Prostate gland (tissue), 2 donors: ENCODE measurements at regions not wholly inside any gene's neighbourhood (a gene's known extent, or its start where the extent isn't known, plus 50 kb on each side); places are given as distances from the start of the nearest gene placed in this dataset.

Experiments used
- DNase-seq: peaks from one replicate; pipeline ENCODE4 v3.0.0-alpha.2; 2019; ENCODE audit warnings: low spot score
- H3K27ac ChIP-seq, 2 donors: fragments of 200-600 bp; sonication (generic); 2 replicates each; pipeline ENCODE4 v1.5.1; 2017 to 2019
- H3K27me3 ChIP-seq: fragments of 200-600 bp; sonication (generic); replicated peaks from 2 replicates; pipeline ENCODE4 v1.5.1; 2019; ENCODE audit not compliant: insufficient read depth
- H3K36me3 ChIP-seq, 2 donors: fragments of 200-600 bp; sonication (generic); 1 replicate in 1 of 2; 2 replicates in 1 of 2; pipeline versions ENCODE4 v1.5.1 to v1.8.1; 2017 to 2019
- H3K4me1 ChIP-seq: fragments of 200-600 bp; sonication (generic); replicated peaks from 2 replicates; pipeline ENCODE4 v1.5.1; 2019
- H3K4me3 ChIP-seq, 2 donors: fragments of 200-600 bp; sonication (generic); 2 replicates each; pipeline ENCODE4 v1.5.1; 2017 to 2019
- H3K9me3 ChIP-seq: fragments of 200-600 bp; sonication (generic); 2 replicates; pipeline ENCODE4 v1.5.1; 2017
- POLR2A ChIP-seq: fragments of 450-650 bp; IDR thresholded peaks from one replicate; pipeline ENCODE4 v1.6.1; 2016; ENCODE audit warnings: antibody characterized with exemption, mild to moderate bottlenecking
- POLR2AphosphoS5 ChIP-seq: sonication (generic); formaldehyde crosslinking; IDR thresholded peaks from one replicate; pipeline ENCODE4 v1.6.1; 2017; ENCODE audit warnings: antibody characterized with exemption
- WGBS: methylation state at CpG from one replicate; pipeline ENCODE4 v1.1.5; 2018; 5-methylcytosine and 5-hydroxymethylcytosine counted together
- intact Hi-C: fragments of 100-400 bp; cut with DNase I; formaldehyde crosslinking; loops from one replicate; pipeline ENCODE4 v1.14.2; 2022
- TF ChIP-seq, protein P1 (sequence below), 4 experiments: fragments of 200-600 bp in 2 of 4; fragments of 450-650 bp in 2 of 4; sonication (generic) in 2 of 4; IDR thresholded peaks; 1 replicate in 3 of 4; 2 replicates in 1 of 4; pipeline ENCODE4 v1.5.1; 2016 to 2019; ENCODE audit warnings: antibody characterized with exemption in 4 of 4, mild to moderate bottlenecking in 2 of 4, moderate library complexity in 2 of 4

DNA sequence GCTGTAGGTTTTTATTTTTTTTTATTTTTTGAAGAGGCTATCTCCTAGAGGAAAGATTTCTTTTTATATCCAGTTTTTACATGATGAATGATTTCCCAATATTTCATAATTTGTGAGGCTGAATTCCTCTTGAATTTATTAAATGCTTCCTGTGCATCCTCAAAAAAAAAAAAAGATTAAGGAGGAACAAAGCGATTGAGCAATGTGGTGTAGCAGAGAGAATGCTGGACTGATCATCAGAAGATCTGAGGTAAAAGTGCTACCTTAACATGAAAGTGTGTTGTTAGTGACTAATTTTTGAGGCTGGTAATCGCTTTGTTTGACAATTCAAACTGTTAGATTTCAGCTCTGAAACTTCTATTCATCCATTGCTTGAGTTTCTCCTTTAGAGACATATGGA, 125.1 kb downstream of the ESM1 start:
- TF ChIP-seq POLR2AphosphoS5: no peak
- TF ChIP-seq POLR2A: no peak
- TF ChIP-seq, protein P1, sequence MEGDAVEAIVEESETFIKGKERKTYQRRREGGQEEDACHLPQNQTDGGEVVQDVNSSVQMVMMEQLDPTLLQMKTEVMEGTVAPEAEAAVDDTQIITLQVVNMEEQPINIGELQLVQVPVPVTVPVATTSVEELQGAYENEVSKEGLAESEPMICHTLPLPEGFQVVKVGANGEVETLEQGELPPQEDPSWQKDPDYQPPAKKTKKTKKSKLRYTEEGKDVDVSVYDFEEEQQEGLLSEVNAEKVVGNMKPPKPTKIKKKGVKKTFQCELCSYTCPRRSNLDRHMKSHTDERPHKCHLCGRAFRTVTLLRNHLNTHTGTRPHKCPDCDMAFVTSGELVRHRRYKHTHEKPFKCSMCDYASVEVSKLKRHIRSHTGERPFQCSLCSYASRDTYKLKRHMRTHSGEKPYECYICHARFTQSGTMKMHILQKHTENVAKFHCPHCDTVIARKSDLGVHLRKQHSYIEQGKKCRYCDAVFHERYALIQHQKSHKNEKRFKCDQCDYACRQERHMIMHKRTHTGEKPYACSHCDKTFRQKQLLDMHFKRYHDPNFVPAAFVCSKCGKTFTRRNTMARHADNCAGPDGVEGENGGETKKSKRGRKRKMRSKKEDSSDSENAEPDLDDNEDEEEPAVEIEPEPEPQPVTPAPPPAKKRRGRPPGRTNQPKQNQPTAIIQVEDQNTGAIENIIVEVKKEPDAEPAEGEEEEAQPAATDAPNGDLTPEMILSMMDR (IDR thresholded peaks at IDR 0.05): no peak
- Histone ChIP-seq H3K36me3 (no peaks in the 10 kb centered on the region), H3K4me3 (no peak overlapping the region), H3K27me3 (no peaks in the 10 kb centered on the region), H3K4me1 (no peaks in the 10 kb centered on the region), H3K9me3 (no peaks in the 10 kb centered on the region), H3K27ac (no peak overlapping the region)
- intact Hi-C loops: loop anchor here (10.0 kb wide), 1 partner anchor 616 kb away; no protein-coding TSS in a partner anchor
- 83% methylated on average over 2 of the region's 2 CpGs for WGBS
- DNase-seq: no peak

- Histone ChIP-seq H3K4me1 (no peaks in the 10 kb centered on the region), H3K27me3 (no peaks in the 10 kb centered on the region), H3K9me3 (no peaks in the 10 kb centered on the region), H3K4me3 (no peak overlapping the region), H3K27ac (no peak overlapping the region), H3K36me3 (no peaks in the 10 kb centered on the region)
- intact Hi-C loops: no loop called here
- TF ChIP-seq POLR2A (no peak), POLR2AphosphoS5 (no peak)
- TF ChIP-seq, protein P1 (IDR thresholded peaks at IDR 0.05): no peak
- no peak for DNase-seq
Measured at GRCh38 chr5:54859316-54859715, 126.1 kb downstream of the ESM1 start.

- 88% methylated on average over 5 of the region's 5 CpGs for whole genome bisulfite sequencing
- Histone ChIP-seq H3K4me3 (no peak overlapping the region), H3K27me3 (no peaks in the 10 kb centered on the region), H3K27ac (no peak overlapping the region), H3K4me1 (no peaks in the 10 kb centered on the region), H3K36me3 (no peaks in the 10 kb centered on the region), H3K9me3 (no peaks in the 10 kb centered on the region)
- no peak for DNase-seq
- TF ChIP-seq POLR2A: no peak
- no peak for TF ChIP-seq POLR2AphosphoS5
- TF ChIP-seq, protein P1 (IDR thresholded peaks at IDR 0.05): no peak
- intact Hi-C loops: no loop called here
Measured at GRCh38 chr5:54854883-54855581, 130.4 kb downstream of the ESM1 start.

DNA sequence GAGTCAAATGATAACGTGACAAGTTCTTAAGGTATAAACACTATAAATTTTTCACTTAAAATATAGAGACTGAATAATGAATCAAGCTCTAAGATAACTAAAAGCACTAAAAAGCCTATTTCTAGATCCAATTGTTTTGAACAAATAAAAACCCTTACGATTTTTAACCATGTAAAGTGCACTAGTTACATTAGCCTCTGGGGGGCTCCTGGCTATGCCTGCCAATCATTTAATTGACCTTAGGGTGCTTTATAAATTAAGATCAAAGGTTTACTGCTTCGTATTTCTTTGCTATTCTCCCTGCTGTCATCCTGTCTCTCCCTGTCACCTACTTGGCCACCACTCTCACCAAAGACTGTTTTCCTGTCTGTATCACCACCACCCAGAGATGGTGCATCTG, 133.4 kb downstream of the ESM1 start:
- Histone ChIP-seq H3K27ac (no peak overlapping the region), H3K4me1 (no peaks in the 10 kb centered on the region), H3K4me3 (no peak overlapping the region), H3K9me3 (no peaks in the 10 kb centered on the region), H3K27me3 (no peaks in the 10 kb centered on the region), H3K36me3 (no peaks in the 10 kb centered on the region)
- intact Hi-C loops: no loop called here
- 31% methylated on average over 3 of the region's 3 CpGs for WGBS
- TF ChIP-seq, protein P1 (IDR thresholded peaks at IDR 0.05): no peak
- TF ChIP-seq POLR2A (no peak), POLR2AphosphoS5 (no peak)
- DNase-seq: no peak

GRCh38 chr5:54851449-54851848, 133.9 kb downstream of the ESM1 start:
- Histone ChIP-seq H3K27me3 (no peaks in the 10 kb centered on the region), H3K27ac (no peak overlapping the region), H3K4me3 (no peak overlapping the region), H3K9me3 (no peaks in the 10 kb centered on the region), H3K36me3 (no peaks in the 10 kb centered on the region), H3K4me1 (no peaks in the 10 kb centered on the region)
- WGBS: 39% methylated on average over 4 of the region's 4 CpGs
- no peak for DNase-seq
- intact Hi-C loops: no loop called here
- TF ChIP-seq POLR2A: no peak
- TF ChIP-seq POLR2AphosphoS5: no peak
- TF ChIP-seq, protein P1 (IDR thresholded peaks at IDR 0.05): no peak
